HG02938 (cell line): ENCODE measurements at regions not wholly inside any gene's neighbourhood (a gene's known extent, or its start where the extent isn't known, plus 50 kb on each side); places are given as distances from the start of the nearest gene placed in this dataset.
"Not testable (repeated sequence)": the region's sequence is repeated elsewhere in the genome, so short reads cannot be mapped to it uniquely, and the experiment has no call there.

Experiments used
- ATAC-seq: cut with Tn5 transposase; IDR thresholded peaks from one replicate; pipeline ENCODE4 v1.9.1; 2021; ENCODE audit warnings: mild to moderate bottlenecking, moderate library complexity; ENCODE audit not compliant: unreplicated experiment

DNA sequence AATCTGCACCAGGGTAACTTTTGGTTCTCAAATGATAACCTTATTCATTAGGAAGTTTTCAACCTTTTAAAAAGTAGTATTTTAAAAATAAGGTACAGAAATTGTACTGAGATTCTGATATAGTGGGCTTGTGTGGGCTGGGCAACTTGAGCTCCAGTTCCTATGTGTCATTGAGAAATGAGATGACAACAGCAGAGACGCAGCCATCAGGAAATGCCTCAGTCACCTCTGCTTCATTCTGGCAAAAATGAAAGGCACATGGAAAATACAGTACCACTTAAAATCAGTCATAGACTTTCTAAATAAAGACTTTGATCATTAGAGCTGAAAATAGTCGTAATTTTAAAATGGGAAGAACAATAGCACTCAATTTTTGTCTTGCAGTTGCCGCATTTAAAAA is 480.2 kb downstream of the PLK2 start:
- no peak for ATAC-seq

DNA sequence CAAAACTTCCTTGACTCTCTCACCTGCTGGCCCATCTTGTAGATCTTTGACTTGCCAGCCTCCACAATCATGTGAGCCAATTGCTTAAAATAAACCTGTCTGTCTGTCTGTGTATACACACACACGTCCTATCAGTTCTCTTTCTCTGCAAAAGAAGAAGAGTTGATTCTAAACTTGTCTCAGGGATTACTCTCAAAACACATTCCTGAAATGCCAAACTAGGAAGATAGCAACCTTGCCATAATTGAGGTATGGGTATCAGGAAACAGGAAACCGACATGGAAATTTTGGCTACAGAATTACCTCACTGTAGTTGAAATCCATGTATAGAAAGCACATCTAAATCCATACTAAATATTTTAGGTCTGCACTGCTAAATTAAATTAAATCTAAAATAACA is 483.4 kb downstream of the PLK2 start:
- no peak for ATAC-seq

DNA sequence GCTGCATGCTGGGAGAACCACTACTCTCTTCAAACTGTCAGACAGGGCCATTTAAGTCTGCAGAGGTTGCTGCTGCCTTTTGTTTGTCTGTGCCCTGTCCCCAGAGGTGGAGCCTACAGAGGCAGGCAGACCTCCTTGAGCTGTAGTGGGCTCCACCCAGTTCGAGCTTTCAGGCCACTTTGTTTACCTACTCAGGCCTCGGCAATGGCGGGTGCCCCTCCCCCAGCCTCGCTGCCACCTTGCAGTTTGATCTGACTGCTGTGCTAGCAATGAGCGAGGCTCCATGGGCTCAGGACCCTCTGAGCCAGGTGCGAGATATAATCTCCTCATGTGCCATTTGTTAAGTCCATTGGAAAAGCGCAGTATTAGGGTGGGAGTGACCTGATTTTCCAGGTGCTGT is 487.8 kb downstream of the PLK2 start:
- ATAC-seq: not testable (repeated sequence)

DNA sequence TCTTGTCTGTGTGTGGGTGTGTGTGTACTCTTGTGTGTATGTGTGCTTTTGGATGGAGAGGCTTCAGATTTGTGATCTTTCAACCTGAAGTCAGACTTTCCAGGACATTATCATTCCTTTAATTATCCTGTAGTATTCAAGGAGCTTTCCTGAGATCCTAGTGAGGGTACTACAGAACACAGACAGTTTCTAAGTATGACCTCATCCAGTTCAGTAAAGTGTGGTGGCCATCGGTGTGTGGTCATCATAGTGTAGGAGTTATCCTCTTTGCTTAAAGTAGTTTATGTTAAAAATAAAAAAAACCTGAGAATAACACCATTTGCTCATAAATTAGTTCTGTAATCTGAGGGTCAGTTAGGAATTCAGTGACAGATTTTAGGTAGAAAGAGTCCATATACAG is 478.0 kb upstream of the ACTBL2 start:
- ATAC-seq: no peak

DNA sequence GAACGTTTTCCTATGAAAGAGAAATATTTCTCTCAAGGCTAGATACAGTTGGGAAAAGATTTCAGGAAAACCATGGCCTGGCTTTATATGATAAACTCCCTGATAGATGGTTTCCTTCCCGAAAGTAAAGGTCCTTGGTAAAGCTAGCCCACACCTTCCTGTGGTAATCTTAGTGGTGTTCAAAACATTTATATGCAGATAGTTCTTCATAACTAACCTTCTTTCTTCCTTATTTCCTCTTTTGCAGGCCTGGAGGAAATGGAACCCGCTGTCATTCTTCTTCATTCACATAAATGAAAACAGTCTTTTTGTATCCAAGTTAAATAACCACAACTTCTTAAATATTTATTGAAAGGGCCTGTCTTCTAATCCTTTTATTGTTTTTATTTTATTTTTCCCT is 474.0 kb upstream of the ACTBL2 start:
- no peak for ATAC-seq

DNA sequence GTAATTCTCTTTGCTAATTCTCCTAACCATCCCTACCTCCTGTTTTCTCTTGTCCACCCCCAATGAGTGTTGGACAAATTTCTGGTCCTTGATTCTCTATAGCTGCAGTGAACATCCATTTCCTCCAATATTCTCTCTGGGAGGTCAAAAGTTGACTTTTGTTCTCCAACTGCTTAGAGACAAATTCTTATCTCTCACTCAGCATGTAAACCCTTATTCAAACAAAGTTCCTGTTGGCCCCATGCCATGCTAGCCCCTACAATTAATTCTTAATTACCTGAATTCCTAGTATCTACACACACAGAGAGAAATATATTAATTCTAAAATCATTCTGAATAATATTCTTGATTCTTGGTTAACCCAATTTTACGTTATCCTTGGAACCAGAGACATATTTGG is 472.9 kb upstream of the ACTBL2 start:
- ATAC-seq: no peak

DNA sequence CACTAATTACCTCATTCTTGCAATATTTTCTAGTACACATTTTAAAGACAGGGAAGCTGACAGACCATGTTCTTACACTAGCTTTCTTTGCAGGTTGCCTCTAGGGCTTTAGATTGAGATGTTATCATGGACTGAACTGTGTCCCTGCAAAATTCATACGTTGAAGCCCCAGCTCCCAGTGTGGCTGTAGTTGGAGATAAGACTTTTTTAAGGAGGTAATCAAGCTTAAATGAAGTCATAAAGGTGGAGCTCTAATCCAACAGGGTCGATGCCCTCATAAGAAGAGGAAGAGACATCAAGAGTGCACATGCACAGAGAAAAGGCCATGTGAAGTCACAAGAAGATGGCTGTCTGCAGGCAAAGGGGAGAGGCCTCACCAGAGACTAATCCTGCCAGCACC is 471.2 kb upstream of the ACTBL2 start:
- ATAC-seq: no peak

DNA sequence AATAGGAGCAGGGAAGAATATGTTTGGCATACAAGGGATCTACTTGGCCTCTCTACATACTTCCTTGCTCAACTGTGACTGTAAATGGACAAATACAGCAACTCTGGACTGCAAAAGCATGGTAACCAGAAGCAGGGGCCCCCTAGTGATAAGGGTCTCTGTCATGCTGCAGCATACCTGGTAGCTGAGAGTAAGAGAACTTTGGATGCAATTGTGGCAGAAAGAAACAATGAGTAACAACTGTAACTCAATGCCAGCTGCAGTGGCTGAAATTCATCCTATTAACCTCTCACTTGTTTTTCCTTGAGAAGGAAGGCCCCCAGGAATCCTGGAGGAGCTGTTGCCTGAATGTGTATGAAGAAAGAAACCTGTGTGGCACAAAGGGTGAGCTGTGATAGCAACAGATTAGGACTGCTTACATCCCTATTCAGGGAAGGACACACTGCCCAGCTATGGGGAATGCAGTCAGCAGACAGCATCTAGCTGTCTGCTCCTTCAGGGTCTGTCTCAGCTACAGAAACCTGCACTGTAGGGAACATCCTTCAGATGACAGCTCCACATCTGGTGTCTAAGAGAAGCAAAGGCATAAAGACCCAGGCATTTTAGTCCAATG is 468.1 kb upstream of the ACTBL2 start:
- no peak for ATAC-seq

DNA sequence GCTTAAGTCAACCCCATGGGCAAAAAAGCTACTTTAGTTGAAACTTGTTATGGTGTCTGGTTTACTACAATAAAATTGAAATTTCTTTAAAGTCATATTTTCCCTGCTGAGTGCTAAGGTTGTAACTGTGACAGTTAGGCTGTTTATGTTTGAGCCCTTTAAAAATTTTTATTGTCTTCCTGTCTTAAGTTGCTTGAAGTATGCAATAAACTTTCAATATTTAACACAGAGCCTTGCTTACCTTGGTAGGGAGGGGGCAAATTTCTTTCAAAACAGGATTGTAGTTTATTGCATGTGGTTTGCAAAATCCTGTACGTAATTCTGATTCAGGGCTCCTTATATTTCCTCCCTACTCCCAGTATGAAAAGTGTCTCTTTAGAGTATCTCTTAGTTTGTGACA is 465.5 kb upstream of the ACTBL2 start:
- ATAC-seq: no peak

DNA sequence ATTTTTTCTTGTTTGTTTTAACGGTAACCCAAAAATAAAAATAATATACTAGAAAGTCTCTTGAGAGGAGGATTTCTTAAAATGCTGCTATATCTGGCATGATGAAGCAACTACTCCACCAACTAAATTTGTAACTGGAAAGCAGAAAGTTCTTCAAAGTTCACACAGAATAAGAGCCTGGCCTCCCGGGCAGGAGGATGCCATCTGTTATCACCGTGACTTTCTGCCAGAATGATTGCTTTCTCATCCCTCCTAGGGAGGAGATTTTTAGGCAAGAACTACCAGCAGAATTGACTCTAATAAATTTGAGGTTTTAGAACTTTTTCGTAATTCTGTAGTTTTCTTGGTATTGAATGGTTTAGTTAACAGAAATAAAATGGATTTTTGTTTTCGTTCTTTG is 464.6 kb upstream of the ACTBL2 start:
- no peak for ATAC-seq

DNA sequence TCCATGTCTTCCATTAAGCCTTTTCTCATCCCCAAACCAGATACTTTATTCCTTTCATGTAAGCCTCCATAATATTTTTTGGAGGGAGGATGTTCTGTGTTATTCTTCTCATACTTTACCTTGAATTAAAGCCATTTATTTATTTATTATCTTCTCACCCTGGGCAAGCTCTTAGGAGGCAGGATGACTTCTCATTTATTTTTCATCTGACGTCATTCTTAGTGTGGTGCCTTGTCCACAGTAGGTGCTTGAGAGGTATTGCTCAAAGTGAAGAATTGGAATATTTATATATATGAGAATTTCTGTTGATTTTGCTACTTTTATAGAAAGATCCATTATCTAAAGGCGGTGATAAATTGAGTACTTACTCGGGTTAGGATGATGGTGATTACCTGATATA is 458.3 kb upstream of the ACTBL2 start:
- no peak for ATAC-seq

DNA sequence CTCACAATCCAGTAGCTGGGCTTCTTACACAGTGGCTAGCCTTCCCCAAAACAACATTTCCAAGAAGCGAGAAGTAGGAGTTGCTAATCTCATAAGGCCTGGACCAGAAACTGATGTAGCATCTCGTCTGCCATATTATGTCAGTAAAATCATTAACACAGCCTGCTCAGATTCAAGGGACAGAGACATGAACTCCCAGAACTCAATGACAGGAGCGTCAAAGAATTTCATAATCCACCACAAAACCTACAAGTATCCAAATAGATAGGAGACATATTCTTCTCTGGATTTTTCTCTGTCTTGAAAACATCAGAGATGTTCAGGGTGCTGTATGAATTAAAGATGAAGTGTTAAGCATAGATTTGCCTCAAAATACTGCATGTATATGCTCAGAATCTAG is 457.6 kb upstream of the ACTBL2 start:
- ATAC-seq: no peak

DNA sequence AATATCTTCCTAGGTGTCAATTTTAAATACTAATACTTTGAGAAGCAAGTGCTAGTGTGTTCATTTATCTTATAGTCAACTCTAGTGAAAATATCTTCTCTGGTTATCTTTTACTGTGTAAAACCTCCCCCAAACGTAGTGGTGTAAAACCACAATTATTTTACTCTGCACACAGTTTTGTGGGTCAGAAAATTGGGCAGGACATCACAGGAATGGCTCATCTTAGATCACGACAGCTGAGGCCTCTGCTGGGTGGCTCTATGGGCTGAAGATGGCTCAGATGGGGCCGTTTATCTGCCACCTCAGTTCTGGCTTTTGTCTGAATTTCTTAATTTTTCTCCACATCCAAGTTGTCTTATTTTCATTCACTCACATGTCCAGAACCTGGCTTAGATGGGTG is 457.2 kb upstream of the ACTBL2 start:
- no peak for ATAC-seq

DNA sequence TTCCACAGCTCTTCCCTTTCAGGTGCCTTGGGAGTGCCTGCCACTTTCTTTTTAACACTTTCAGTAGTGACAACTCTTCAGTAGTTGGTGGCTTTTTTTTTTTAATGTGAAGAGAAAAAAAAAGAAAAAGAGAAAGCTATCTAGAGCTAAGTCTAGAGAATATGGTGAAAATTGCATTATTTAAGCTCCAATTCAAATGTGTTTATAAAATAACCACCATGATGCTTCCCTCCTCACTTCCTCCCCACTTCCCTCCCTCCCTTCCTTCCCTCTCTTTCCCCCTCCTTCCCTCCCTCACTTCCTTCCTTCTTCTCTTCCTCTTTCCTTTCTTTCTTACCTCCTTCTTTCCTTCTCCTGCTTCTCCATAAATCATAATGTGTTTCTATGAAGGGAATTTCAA is 456.7 kb upstream of the ACTBL2 start:
- no peak for ATAC-seq

DNA sequence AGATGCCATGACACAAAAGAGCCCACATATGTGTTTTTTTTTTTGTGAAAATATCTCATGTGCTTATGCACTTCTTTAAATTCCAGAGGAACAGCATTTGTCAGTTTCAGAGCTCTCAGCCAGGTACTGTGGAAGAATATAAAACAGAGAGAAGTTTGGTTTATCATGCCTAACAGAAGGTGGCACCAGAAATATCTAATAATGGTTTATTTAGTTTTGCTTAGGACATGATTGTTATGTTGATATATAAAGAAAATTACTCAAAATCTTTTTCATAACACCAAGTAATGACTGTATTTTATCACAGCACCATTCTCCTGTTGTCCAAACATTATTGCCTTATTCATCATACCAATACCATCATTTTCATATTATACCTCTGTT is 455.6 kb upstream of the ACTBL2 start:
- no peak for ATAC-seq

DNA sequence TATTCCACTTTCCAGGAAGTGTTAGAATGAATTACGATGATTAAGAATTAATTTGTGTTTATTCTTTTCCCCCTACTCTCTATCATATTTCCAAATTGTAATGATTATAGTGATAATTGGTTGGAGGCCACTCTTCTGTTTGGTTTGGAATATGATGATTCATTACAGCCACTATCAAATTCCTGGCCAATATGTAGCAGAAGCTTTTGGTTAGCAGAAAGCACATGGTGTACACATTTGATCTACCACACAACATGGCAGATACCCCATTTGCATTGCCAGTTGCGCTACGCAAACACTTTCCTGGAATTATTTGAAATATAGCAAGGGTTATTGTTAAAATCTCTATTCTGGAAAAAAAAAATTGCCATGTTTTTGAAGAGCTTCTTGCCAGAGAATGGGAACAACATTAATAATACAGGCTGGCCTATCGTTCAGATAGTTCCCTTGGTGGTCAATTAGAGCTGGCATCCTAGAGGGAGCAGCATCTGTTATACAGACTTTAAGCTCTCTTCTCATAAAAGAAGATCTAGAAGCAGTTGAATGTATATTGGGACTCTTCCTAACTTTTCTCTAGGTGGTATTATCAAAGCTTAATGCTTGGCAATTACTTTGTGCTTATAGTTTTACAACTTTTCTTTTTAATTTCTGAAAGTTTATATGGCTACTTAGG is 455.0 kb upstream of the ACTBL2 start:
- no peak for ATAC-seq

DNA sequence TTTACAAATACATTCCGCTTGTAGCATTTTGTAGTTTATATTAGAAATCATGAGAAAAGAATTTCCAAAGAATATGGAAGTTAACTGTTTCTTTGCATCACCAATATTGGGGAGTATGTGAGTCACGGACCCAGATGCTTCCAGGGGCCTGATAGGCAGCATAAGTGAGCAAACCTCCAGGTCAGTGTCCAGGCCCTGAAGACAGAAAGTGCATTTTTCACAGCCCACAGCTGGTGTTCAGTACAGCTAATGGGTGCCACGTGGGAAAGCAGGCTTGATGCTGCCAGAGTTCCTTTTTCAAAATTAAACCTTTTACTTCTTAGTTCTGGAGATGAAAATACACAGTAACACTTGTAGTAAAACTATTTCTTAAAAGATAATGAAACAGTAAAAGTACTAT is 454.4 kb upstream of the ACTBL2 start:
- ATAC-seq: no peak

DNA sequence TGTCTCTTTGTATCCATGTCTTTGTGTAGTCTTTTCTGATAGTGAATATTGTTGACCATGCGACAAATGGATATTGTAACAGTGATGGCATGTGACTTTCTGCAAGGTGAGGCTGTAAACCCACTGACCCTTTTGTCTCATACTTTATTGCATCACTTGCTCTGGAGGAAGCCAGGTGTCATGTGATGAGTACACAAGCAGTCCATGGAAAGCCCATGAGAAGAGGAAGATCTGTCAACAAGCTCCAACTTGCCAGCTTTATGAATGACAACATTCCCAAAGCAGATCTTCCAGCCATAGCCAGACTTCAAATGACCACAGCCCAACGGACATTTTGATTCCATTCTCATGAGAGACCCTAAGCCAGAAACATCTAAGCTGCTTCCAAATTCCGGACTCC is 450.1 kb upstream of the ACTBL2 start:
- no peak for ATAC-seq

DNA sequence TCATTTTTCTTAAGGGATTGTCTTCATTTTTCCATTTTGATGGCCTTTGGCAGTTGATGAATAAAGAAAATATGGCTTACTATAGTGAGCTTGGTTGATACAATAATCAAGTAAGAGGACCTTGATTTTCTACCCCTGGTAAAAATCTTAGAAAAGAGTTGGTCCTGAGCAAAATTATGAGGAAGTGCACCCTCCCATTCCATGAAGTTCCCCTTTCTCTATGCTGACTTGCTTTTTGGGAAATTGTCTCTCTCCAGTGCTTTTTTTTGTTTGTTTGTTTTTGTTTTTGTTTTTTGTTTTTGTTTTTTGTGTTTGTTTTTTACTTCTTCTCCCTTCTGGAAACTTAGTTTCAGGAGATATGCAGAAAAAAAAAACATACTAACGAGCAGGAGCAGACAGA is 449.2 kb upstream of the ACTBL2 start:
- ATAC-seq: no peak

DNA sequence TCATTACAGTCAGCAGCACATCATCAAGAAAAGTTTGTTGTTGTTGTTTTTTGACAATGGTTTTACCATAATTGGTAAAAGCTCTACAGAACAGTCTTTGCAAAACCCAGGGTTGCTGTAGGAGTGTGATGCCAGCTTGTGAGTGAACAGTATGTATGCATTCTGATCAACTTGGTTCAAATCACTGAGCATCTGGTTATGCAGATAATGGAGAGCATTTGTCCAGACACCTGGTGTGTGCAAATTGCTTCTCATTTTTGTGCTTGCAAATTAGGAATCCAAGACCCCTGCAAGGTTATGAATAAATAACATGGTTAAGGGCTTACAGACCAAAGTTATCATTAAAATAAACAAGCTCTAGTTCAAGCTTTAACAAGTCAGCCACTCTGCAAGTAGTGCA is 448.7 kb upstream of the ACTBL2 start:
- no peak for ATAC-seq

DNA sequence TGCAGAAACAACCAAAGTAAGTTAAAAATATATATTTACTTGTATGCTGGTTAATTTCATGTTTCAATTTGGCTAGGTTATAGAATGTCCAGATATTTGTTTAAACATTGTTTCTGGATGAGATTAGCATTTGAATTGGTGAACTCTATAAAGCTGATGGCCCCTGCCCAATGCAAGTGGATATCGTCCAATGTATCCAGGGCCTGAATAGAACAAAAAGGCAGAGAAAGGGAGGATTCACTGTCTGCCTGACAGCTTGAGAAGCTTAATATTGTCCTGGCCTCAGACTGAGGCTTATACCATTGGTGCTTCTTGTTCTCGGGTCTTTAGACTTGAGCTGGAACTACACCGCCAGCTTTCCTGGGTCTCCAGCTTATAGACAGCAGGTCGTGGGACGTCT is 446.7 kb upstream of the ACTBL2 start:
- no peak for ATAC-seq

DNA sequence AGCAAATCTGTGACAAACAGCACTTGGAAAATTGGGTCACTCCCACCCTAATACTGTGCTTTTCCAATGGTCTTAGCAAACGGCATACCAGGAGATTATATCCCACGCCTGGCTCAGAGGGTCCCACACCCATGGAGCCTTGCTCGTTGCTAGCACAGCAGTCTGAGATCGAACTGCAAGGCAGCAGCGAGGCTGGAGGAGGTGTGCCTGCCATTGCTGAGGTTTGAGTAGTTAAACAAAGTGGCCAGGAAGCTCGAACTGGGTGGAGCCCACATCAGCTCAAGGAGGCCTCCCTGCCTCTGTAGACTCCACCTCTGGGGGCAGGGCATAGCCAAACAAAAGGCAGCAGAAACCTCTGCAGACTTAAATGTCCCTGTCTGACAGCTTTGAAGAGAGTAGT is 440.5 kb upstream of the ACTBL2 start:
- not testable (repeated sequence) for ATAC-seq

DNA sequence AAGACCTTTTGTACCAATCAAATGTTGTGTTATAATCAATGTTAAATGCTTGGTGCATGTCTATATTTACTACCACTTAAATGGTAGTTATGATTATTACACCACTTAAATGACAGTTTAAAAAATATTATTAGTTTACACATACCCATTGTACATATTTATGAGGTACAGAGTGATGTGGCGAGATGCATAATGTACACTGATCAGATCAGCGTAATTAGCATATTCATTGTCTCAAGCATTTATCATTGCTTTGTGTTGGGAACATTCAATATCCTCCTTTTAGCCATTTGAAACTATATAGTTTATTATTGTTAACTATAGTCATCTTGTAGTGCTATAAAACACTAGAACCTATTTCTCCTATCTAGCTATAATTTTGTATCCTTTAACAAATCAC is 434.4 kb upstream of the ACTBL2 start:
- no peak for ATAC-seq
